ENCODE measurements at regions not wholly inside any gene's neighbourhood (a gene's known extent, or its start where the extent isn't known, plus 50 kb on each side); places are given as distances from the start of the nearest gene placed in this dataset.
A peak's percentile ranks its signal among the peaks of the same experiment; 100 is the strongest.

GRCh38 chr6:22694092-22694724 is 124.8 kb downstream of the HDGFL1 start:
- Mint-ChIP-seq H3K27ac (ENCODE audit: unreplicated experiment) (no peak overlapping the region), H3K27me3 (ENCODE audit: unreplicated experiment) (no peaks in the 10 kb centered on the region), H3K4me3 (ENCODE audit: unreplicated experiment) (no peak overlapping the region), H3K36me3 (ENCODE audit: low read depth, unreplicated experiment) (no peaks in the 10 kb centered on the region), H3K9me3 (ENCODE audit: unreplicated experiment) (no peaks in the 10 kb centered on the region), H3K4me1 (ENCODE audit: unreplicated experiment) (peaks cover 6% of the 10 kb centered on the region)
- DNase-seq (ENCODE audit: low spot score) = no peak
- no peak for TF ChIP-seq CTCF (IDR thresholded peaks at IDR 0.05; ENCODE audit: unreplicated experiment)

- Mint-ChIP-seq H3K9me3 (ENCODE audit: unreplicated experiment) (no peaks in the 10 kb centered on the region), H3K27ac (ENCODE audit: unreplicated experiment) (no peak overlapping the region), H3K27me3 (ENCODE audit: unreplicated experiment) (no peaks in the 10 kb centered on the region), H3K4me3 (ENCODE audit: unreplicated experiment) (no peak overlapping the region), H3K4me1 (ENCODE audit: unreplicated experiment) (peaks cover 9% of the 10 kb centered on the region), H3K36me3 (ENCODE audit: low read depth, unreplicated experiment) (no peaks in the 10 kb centered on the region)
- DNase-seq (ENCODE audit: low spot score) = no peak
- TF ChIP-seq CTCF (IDR thresholded peaks at IDR 0.05; ENCODE audit: unreplicated experiment) = no peak
Measured at GRCh38 chr6:22696481-22696880, 127.1 kb downstream of the HDGFL1 start.

- Mint-ChIP-seq H3K27me3 (ENCODE audit: unreplicated experiment) (no peaks in the 10 kb centered on the region), H3K4me3 (ENCODE audit: unreplicated experiment) (no peak overlapping the region), H3K9me3 (ENCODE audit: unreplicated experiment) (no peaks in the 10 kb centered on the region), H3K36me3 (ENCODE audit: low read depth, unreplicated experiment) (no peaks in the 10 kb centered on the region), H3K27ac (ENCODE audit: unreplicated experiment) (no peak overlapping the region), H3K4me1 (ENCODE audit: unreplicated experiment) (peaks cover 9% of the 10 kb centered on the region)
- TF ChIP-seq CTCF (IDR thresholded peaks at IDR 0.05; ENCODE audit: unreplicated experiment) = no peak
- DNase-seq (ENCODE audit: low spot score) = no peak
Measured at GRCh38 chr6:22697306-22697705, 127.9 kb downstream of the HDGFL1 start.

GRCh38 chr6:22699151-22699550 is 129.8 kb downstream of the HDGFL1 start:
- no peak for TF ChIP-seq CTCF (IDR thresholded peaks at IDR 0.05; ENCODE audit: unreplicated experiment)
- DNase-seq (ENCODE audit: low spot score) = peak; percentile 4
- no peaks in the 10 kb centered on the region for H3K27me3 Mint-ChIP-seq (ENCODE audit: unreplicated experiment)
- peak overlapping the region; percentile 64 for H3K27ac Mint-ChIP-seq (ENCODE audit: unreplicated experiment)
- H3K36me3 Mint-ChIP-seq (ENCODE audit: low read depth, unreplicated experiment) = no peaks in the 10 kb centered on the region
- H3K4me3 Mint-ChIP-seq (ENCODE audit: unreplicated experiment) = no peak overlapping the region
- no peaks in the 10 kb centered on the region for H3K9me3 Mint-ChIP-seq (ENCODE audit: unreplicated experiment)
- peaks cover 9% of the 10 kb centered on the region for H3K4me1 Mint-ChIP-seq (ENCODE audit: unreplicated experiment)

- no peak for TF ChIP-seq CTCF (IDR thresholded peaks at IDR 0.05; ENCODE audit: unreplicated experiment)
- Mint-ChIP-seq H3K36me3 (ENCODE audit: low read depth, unreplicated experiment) (no peaks in the 10 kb centered on the region), H3K9me3 (ENCODE audit: unreplicated experiment) (no peaks in the 10 kb centered on the region), H3K4me3 (ENCODE audit: unreplicated experiment) (no peak overlapping the region), H3K27ac (ENCODE audit: unreplicated experiment) (no peak overlapping the region), H3K4me1 (ENCODE audit: unreplicated experiment) (no peaks in the 10 kb centered on the region), H3K27me3 (ENCODE audit: unreplicated experiment) (peaks cover 2% of the 10 kb centered on the region)
- DNase-seq (ENCODE audit: low spot score) = no peak
Measured at GRCh38 chr6:22706651-22707050, 137.3 kb downstream of the HDGFL1 start.
